ENCODE measurements at regions not wholly inside any gene's neighbourhood (a gene's known extent, or its start where the extent isn't known, plus 50 kb on each side); places are given as distances from the start of the nearest gene placed in this dataset.

DNA sequence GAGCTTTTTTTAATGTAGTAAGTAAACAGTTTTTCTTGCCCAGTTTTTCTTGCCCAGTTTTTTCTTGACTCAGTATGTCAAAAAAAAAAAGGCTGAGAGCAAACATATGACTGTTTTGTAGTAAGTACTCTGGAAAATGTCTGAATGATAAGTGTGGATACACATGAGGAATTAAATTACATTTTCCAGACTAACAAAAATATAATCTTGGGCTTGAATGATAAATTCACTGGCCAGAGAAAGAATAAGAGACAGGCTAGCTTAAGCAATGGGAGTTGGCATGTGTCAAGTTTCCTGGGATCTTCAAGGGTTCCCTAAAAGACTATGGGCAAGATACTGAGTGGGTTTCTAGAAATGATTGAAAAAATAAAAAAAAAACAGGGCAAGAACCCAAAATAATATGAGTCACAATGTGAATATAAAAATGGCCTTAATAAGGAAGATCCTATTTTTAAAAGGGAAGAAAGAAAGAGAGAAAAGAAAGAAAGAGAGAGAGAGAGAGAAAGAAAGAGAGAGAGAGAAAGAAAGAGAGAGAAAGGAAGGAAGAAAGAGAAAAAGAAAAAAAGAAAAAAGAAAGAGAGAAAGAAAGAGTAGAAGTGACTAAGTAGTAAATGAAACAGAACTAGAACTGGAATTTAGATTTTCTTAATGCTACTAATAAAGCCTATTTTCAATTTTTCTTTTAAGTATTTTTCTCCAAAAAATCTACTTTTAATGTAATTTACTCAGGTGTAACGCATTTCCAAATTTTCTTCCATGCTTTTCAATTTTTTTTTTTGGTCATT is 60.2 kb downstream of the TFPI2 start:
- FAIRE-seq (no peak), ATAC-seq (no peak), DNase-seq (no peak)
- Histone ChIP-seq H3K4me1 (no peaks in the 10 kb centered on the region), H3K9me3 (no peaks in the 10 kb centered on the region), H3K36me3 (no peaks in the 10 kb centered on the region), H3K27me3 (peaks cover 0 to 4% (median 0%) of the 10 kb centered on the region in 4 donors), H3K27ac (no peak overlapping the region), H3K4me3 (no peak overlapping the region)
- TF ChIP-seq, protein P1, sequence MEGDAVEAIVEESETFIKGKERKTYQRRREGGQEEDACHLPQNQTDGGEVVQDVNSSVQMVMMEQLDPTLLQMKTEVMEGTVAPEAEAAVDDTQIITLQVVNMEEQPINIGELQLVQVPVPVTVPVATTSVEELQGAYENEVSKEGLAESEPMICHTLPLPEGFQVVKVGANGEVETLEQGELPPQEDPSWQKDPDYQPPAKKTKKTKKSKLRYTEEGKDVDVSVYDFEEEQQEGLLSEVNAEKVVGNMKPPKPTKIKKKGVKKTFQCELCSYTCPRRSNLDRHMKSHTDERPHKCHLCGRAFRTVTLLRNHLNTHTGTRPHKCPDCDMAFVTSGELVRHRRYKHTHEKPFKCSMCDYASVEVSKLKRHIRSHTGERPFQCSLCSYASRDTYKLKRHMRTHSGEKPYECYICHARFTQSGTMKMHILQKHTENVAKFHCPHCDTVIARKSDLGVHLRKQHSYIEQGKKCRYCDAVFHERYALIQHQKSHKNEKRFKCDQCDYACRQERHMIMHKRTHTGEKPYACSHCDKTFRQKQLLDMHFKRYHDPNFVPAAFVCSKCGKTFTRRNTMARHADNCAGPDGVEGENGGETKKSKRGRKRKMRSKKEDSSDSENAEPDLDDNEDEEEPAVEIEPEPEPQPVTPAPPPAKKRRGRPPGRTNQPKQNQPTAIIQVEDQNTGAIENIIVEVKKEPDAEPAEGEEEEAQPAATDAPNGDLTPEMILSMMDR (IDR thresholded peaks at IDR 0.05) = no peak
- intact Hi-C loops (cut with DNase I) = no loop called here
- WGBS, 2 donors = 81 to 88% methylated on average over 1 of the region's 1 CpG

DNA sequence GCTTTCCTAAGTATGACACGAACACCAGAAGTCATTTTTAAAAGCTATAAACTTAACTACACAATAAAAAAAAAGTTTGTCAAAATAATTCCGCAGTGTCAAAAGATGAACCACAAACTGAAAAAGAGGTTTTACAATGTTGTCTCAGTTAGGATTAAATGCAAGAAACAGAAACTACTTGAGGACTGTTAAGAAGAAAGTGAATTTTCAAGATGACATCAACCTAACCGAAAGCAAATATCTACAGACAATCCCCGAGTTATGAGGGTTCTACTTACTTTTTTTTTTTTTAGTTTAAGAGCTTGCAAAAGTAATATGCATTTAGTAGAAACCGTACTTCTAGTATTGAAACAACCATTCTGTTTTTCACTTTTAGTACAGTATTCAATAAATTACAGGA is 62.3 kb downstream of the TFPI2 start:
- no peak overlapping the region for H3K4me3 ChIP-seq
- ATAC-seq = no peak
- DNase-seq = no peak
- FAIRE-seq = no peak
- H3K4me1 ChIP-seq = no peaks in the 10 kb centered on the region
- intact Hi-C loops (cut with DNase I) = no loop called here
- TF ChIP-seq, protein P1 (IDR thresholded peaks at IDR 0.05) = no peak
- H3K27me3 ChIP-seq = peaks cover 0 to 4% (median 0%) of the 10 kb centered on the region in 4 donors
- H3K27ac ChIP-seq = no peak overlapping the region
- WGBS, 2 donors = 65 to 77% methylated on average over 5 of the region's 5 CpGs
- H3K36me3 ChIP-seq = no peaks in the 10 kb centered on the region
- no peaks in the 10 kb centered on the region for H3K9me3 ChIP-seq

DNA sequence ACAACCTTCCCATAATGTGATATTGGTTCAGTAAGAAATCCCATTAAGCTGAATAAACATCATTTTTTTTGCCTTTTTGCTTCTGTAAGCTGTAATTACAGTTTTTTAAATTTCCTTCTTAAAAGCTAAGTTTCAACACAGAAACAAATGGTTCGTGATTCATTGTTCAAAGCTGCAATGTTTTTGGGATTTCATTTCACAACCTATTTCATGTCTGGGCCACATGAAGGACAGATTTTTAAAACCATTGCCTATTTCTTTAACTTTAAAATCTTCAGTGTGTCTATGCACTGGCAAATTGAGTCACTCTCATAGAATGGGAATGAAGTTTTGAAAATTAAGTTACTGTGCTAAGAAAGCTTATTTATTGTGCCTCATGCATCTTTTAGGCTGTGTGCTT is 66.9 kb downstream of the TFPI2 start:
- no peak overlapping the region for H3K27ac ChIP-seq
- ATAC-seq = no peak
- TF ChIP-seq, protein P1 (IDR thresholded peaks at IDR 0.05) = no peak
- WGBS, 2 donors = 64 to 82% methylated on average over 1 of the region's 1 CpG
- no peaks in the 10 kb centered on the region for H3K36me3 ChIP-seq
- no peaks in the 10 kb centered on the region for H3K4me1 ChIP-seq
- peaks cover 0 to 4% (median 0%) of the 10 kb centered on the region in 4 donors for H3K27me3 ChIP-seq
- no peak for DNase-seq
- no peaks in the 10 kb centered on the region for H3K9me3 ChIP-seq
- H3K4me3 ChIP-seq = no peak overlapping the region
- intact Hi-C loops (cut with DNase I) = no loop called here
- FAIRE-seq = no peak

DNA sequence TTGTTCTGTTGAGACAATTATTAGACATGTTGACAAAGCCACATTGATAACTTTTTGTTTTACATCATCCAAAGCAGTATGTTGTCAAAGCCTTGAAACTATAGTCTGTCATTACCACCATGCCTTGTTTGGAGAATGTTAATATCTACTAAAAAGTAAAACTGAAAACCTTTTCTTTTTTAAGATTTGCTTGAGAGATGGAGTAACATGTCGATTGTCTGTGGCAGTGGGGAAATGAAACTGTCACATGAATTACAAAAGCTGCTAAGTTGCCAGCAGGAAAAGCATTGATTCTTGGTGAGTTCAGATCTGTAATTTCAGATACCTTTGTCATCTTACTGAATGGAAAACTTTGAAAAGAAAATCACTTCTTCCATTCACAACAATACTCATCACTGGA is 69.1 kb downstream of the TFPI2 start:
- TF ChIP-seq, protein P1 (IDR thresholded peaks at IDR 0.05) = no peak

DNA sequence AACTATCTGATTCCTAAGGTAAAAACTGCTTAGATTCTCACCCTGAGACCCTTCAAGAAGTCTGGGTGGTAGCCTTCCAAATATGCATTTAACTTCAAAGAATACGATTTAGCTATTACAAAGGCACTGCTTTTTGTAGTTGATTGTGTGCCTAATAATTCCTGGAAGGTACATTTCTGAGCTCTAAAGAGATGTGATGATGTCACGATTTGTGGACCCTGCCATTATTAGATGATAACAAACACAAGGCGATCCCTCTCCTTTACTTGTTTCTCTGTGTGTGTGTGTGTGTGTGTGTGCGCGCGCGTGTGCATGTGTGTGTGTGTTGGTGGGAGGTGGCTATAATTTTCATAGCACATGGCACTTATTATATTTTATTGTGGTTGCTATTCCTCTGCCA is 70.9 kb downstream of the TFPI2 start:
- Histone ChIP-seq H3K4me1 (no peaks in the 10 kb centered on the region), H3K27ac (no peak overlapping the region), H3K4me3 (no peak overlapping the region), H3K9me3 (no peaks in the 10 kb centered on the region), H3K36me3 (no peaks in the 10 kb centered on the region), H3K27me3 (no peaks in the 10 kb centered on the region)
- FAIRE-seq = no peak
- 78 to 84% methylated on average over 7 of the region's 7 CpGs for WGBS, 2 donors
- TF ChIP-seq, protein P1 (IDR thresholded peaks at IDR 0.05) = no peak
- no peak for ATAC-seq
- intact Hi-C loops (cut with DNase I) = no loop called here
- DNase-seq = no peak

More for the DNA sequence above, 69.1 kb downstream of the TFPI2 start:
- H3K9me3 ChIP-seq = no peaks in the 10 kb centered on the region
- intact Hi-C loops (cut with DNase I) = no loop called here
- no peaks in the 10 kb centered on the region for H3K27me3 ChIP-seq
- H3K27ac ChIP-seq = no peak overlapping the region
- no peak overlapping the region for H3K4me3 ChIP-seq
- 20 to 24% methylated on average over 1 of the region's 1 CpG for WGBS, 2 donors
- no peak for FAIRE-seq
- no peak for ATAC-seq
- no peaks in the 10 kb centered on the region for H3K4me1 ChIP-seq
- H3K36me3 ChIP-seq = no peaks in the 10 kb centered on the region
- no peak for DNase-seq
